HT1080 (cell line): ENCODE measurements at regions not wholly inside any gene's neighbourhood (a gene's known extent, or its start where the extent isn't known, plus 50 kb on each side); places are given as distances from the start of the nearest gene placed in this dataset.

Experiments used
- DNase-seq: peaks from one replicate; pipeline ENCODE4 v3.0.0-alpha.2; 2015; ENCODE audit warnings: low read depth

DNA sequence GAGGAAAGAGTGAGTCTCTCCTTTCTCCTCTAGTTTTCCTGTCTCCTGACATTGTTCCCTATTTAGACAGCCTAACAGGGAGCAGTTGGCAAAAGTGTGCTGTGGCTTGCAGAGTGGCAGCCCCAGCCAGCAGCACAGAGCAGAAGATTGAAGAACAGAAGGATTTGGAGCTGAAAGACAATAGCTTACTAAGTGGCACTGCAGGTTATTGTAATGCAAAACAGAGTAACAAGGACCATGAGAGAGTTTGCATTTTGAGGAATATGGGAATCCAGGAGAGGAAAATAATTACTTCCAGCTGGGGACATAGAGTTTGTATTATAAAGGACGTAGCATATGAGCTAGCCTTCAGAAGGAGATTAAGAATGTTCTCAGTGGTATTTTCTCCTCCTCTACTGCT lies 342.4 kb downstream of the AKAIN1 start:
- no peak for DNase-seq

DNA sequence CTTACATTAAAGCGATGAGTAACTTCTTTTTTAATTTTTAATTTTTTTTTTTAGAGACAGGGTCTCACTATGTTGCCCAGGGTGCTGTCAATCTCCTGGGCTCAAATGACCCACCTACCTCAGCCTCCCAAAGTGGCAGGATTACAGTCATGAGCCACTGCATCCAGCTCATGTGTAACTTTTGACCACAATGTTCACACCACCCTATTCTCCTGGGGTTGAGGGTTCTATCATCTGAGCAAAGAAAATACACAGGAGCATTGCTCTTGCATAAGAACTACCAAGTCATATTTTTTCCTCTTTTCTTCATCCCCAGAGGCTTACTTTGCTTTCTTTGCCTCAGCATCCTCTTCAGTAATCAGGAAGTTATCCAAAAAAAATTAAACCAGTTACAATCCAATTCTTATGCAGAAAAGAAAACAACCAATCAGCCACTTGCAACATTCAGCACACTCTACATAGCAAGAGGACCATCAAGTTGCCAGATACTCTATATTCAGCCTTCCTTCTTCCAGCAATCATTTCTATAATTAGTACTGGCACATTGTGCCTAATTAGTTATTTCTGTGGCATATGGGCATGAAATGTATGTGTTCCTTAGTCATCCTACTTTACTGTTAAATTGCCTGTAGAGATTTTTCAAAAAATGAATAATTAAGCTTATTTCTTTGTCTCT lies 345.6 kb downstream of the AKAIN1 start:
- no peak for DNase-seq

DNA sequence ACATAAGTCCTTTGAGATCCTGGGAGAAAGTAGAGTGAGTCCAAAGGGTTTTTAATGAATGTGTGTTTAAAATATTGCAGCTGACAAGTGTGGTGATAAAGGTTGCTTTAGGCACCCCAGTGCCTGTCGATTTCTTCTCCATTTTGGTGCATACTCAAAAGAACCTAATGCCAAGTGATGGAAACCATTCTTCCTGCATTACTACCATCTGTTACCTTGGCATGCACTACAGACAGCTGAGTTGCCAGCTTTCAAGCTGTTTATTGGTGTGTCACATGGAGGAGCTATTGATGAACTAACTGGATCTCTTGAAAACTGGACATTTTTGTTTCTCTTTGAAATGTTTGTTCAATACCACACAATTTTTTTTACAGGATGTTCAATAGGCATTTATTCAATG lies 350.0 kb downstream of the AKAIN1 start:
- DNase-seq: no peak

DNA sequence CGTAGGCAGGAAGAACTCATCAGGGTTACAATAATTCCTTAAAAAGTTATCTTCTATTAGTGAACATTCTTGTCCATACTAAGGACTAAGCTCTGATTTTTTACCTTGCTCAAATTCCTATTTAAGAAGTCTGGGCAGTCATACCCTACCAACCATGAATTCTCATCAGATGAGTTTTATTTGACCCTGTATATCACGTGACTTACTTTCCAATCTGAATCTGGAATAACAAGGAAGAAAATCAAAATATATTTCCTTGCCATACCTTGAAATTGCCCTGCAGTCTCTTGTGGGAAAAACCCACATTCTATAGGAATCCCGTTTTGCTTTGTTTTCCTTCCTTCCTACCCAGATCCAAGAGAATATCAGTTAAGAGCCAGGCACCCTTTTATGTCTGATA lies 352.7 kb downstream of the AKAIN1 start:
- no peak for DNase-seq

DNA sequence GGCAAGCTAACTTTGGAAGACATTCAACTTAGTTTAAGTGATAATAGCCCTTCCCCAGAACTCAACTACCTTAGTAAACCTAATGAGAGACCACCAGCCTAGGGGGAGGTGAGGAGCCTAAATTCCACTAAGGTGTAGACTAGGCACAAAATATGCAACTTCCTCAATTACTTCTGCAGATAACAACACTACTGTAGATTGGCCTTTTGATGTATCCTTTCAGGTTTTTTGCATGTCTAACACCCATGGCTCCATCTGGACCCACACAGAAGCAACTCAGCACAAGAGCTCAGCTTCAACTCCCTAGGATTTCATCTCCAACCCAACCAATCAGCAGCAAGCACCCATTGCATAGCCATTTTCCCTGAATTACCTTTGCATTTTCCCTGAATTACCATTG lies 353.3 kb downstream of the AKAIN1 start:
- DNase-seq: no peak

DNA sequence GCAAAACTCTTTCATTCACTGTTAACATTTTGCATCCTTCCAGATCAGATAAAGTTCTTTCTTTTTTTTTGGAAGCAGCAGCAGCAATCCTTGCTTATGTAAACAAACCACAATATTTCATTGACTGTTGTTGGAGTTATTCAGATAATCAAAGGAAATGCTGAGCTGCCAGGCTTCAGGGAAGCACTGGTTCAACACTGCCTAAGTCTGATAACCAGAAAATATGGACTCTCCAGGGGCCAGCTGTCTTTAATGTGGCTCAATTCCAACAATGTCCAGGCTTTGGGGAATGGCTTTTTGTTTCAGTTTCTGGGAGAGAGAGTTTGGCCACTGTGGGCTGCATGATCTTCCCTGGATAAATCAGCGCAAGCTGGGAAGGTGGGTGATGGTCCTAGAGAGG lies 354.3 kb downstream of the AKAIN1 start:
- DNase-seq: no peak

DNA sequence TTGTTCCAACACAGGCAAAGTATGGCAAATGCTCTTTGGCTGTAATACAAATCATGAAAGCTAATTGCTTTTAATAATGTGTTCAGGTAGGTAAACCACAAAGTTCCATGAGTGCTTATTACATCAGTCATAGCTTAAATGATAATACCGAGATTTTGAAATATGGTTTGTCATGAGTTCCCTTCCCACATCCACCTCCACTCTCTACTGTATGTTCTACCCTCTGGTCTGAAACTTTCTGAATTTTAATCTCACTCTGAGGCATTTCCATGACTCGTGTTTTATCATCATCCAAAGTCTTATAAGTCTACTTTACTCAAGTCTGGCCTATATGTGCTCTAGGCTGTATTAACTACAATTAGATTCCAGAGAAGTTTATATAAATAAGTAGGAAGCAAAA lies 354.8 kb downstream of the AKAIN1 start:
- DNase-seq: no peak

DNA sequence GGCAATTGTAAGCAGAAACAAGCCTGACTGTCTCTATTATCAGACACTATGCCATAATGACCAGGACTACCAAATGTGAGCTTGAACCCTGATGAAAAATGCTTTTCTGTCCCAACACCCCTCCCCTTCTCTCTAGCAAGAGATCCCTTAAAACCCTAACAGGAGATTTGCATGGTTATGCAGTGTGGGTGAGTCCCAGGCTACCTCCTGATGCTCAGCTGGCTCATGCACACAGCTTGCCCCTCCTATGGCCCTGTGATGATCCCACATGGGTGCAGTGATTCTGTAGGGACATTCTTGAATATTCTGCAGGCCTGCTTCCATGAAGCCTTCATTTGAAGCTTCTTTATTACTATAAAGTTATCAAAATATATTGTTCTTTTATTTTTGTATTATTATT lies 357.4 kb downstream of the AKAIN1 start:
- DNase-seq: no peak

DNA sequence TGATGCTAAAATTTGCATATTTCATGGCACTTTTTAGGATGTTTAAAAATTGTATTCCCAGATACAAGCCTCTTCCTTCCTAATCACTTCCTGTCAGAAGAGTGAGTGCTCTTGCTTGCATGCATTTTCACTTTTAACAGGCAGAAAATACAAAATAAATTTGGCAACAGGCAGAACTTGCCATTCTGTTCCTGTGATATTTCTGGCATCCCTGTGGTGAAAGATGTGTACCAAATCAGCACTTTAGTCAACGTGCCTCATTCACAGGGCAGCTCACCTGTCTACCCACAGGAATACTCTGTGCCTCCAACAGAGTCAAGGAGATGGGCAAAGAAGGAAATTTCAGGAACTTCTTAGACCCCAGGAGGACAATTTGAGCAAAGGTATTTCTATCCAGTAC lies 360.9 kb downstream of the AKAIN1 start:
- no peak for DNase-seq

DNA sequence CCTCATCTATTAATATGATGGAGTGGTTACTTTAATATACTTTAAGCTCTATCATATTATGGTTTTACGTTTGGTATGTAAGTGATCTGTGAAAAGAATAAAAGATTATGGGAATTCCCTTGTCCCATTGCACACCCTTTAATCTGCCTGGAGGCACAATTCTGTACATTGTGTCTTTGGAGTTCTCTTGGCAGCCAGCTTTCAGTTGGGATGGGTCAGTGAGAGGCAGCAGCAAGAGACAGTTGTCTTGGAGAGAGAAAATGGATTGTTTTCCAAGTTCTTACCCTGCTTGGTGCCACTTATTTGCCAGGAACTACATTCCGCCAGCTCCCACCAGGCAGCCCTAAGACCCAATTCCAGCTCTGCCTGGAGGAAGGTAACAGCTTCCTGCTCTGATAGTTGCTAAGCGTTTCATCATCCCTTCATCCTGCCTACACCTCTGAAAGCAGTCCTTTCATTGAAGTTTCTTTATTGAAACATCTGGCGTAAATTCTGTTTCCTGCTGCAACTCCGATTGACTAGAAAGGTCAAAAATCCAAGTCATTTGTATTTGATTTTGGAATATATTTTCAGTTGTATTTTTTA lies 365.2 kb downstream of the AKAIN1 start:
- DNase-seq: no peak

DNA sequence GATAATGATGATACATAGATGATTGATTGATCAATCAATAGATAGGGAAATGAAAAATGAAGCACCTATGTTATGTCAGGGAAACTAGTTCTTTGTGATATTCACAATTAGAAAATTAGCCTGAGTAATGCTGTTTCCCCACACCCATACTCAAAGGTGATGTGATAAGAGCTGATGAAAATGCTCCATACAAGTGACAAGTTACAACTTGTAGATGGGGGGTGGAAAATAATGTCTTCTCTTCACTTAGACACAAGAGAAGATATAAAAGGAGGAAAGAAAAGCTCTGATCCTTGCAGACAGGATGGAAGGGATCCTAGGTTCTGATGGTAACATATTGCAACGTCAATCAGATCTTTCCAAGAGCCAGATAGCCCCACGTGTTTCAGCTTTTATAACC lies 365.9 kb downstream of the AKAIN1 start:
- no peak for DNase-seq

DNA sequence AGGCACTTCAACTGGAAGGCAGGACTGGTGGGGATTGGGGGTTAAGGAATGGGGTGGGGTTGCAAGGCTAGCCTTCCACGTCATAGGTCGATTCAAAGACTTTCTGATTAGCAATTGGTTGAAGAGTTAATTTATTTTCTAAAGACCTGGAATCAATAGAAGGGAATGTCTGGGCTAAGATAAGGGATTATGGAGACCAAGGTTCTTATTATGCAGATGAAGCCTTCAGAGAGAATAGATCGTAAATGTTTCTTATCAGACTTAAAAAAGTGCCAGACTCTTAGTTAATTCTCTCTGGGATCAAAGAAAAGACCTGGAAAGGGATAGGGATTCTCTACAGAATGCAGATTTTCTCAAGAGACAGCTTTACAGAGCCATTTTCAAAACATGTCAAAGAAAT lies 368.0 kb upstream of the DLGAP1 start:
- DNase-seq: no peak

DNA sequence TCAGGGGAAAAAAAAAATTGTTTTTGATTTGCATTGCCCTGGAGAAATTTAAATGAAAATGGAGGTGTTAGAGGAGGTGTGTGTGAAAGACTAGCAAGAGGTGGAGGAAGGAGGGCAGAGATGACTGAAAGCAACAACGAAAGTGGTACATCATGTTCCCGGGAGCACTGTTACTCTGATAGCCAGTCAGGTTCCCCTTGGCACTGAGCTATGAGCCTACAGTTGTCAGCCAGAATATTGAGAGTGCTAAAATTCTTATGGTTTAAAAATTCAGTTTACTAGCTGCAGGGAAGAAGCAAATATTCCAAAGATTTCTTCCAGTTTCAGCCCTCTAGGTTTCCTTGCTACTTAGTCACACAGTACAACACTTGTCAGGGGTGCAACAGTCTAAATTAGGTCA lies 366.7 kb upstream of the DLGAP1 start:
- DNase-seq: no peak

DNA sequence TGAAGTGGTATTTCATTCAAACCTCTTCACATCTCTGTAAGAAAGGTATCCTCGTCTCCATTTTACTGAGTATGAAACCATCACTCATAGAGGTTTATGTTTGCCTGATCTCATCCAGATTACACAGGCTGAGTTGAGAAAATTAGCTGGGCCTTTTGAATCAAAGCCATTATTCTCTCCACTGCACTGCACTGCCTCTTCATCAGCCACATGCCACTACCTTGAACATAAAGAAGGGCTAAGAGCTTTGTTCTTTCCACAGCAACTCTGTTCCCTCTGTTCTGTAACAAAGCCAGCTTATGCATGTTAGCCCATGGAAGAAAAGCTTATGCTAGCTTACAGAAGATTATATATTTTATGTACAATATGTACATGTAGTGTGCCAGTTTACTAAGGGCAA lies 362.6 kb upstream of the DLGAP1 start:
- no peak for DNase-seq

DNA sequence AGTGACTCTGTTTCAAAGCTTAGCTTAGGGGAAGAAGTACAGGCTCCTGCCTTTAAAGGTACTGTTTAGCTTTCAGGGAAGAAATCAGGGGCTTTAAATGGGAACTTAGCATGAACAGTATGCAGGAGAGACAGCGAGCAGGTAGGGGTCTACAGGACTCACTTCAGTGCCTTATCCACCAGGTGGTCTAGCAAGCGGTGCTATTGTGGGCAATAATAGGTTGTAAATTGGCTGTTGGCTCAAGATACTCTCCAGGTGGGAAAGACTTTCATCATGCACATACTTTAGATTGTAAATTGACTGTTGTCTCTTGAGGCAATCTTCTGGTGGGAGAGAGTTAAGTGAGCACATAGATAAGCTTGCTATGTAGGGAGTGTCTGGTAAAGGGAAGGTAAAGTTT lies 358.6 kb upstream of the DLGAP1 start:
- no peak for DNase-seq

DNA sequence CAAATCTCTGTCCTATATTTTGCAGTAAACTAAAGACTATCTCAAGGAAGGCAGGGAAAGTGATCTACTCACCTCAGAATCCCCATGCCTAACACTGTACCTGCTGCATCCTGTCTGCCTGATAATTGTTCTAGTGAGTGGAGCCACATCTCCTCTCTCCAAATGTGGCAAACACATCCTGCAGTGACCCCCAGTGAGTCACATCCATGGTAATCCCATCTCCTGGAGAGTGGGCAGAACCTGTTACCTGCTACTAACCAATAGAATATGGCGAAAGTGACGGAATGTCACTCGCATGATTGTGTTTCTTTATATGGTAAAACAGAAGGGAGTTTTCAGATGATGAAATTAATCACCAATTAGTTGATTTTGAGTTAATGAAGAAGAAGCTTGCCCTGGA lies 353.8 kb upstream of the DLGAP1 start:
- no peak for DNase-seq

DNA sequence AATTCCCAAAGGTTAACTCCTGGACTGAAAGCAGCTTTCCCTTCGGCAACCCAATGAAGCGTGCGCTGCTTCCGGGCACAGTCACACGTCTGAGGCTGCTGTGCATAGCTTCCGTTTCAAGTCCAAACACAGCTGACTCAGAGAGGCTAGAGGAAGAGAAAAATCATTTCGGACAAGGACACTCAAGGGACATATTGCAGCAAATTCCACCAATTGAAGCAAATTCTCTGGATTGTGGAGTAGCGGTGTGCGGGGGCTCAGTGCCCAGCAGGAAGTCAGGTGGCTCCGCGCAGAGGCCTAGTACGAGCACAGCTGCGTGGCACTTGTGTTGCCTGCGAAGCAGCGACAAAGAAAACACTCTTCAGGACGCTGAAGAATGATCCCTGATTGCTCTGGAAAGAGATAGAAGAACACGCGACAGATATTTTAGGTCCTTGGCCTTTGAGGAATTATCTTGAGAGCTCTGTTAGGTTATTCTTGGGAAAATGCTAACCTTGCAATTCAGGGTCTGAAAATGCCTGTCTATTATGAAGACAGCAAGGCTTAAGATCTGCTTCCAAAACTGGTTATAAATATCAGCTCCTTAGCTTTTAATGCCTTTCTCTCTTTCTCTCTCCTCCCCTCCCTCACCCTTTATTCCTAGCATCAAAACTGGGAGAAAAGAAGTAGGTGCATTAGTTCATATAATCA lies 352.6 kb upstream of the DLGAP1 start:
- no peak for DNase-seq

DNA sequence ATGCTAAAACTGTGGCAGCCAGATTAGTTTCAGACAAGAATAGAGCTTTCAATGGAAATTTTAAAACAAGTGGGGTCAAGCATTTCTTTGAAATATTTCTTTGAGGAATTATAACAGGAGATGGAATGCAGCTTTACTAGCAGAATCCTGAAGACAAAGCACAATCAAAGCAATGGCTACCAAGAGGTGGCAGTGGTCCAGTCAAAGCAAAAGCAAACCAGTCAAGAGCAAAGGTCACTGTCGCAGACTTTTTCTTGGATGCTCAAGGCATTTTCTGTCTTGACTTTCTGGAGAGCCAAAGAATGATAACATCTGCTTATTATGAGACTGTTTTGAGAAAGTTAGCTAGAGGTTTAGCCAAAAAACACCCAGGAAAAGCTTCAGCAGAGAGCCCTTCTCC lies 351.2 kb upstream of the DLGAP1 start:
- no peak for DNase-seq

DNA sequence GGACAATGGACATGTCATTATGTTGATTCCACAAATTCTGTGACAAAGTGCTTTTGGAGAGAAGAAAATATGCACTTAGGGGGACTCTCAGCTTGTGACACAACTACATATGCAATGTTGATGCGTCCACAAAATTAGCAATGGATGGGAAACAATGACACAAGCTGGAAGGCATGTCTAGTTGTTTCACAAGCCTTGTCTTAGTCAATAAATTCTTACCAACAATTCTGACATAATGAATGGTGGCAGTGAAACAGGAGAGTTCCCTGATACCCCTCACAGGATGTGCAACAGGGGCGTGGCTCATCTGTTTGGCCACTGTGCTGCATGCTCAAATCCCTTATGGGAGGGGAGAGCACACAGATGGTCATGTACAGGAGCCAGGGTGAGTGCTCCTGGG lies 347.2 kb upstream of the DLGAP1 start:
- DNase-seq: no peak

DNA sequence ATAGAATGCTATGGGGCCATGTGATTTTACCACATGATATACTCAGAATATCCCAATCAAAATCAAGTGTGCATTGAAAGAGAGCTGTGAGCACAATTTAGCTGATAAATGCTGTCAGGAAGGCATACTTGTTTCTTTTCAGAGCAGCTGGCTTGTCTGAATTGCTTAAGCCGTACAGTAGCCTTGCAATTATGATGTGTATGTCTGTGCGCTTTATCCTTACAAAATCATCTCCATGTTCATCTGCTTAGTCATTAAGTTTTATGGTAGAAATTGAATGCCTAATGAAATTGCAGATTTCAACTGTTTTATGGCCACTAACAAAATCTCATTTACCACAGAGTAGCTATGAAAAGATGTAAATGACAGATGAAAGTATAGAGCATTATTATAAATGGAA lies 346.0 kb upstream of the DLGAP1 start:
- no peak for DNase-seq

DNA sequence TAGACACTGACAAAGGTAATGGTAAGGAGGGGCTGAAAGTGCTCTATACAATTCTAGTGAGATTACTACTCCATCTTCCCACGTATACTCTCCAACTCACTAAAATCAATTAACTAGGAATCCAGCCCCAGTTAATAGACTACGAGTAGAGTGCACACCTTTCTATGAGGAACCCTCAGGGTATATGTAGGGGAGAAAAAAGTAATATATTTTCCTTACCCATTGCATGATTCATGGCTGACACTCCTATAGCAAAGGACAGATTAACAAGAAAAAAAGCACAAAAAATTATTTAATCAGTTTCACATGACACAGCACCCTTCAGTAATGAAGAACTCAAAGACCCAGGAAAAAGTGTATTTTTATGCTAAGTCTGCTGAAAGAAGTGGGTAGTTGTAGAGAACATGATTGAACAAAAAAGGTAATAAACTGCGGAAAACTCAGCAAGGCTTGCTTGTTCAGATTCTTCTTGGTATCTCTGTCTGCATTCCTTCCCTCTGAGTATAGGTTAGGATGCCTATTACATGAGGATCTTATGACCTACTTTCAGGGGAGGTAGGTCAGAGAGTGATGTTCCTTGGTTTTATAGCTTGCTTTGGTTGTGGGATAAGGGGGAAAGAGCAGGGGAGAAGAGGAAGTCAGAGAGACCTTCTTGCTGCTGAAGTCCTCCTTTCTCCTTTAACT lies 342.0 kb upstream of the DLGAP1 start:
- no peak for DNase-seq

DNA sequence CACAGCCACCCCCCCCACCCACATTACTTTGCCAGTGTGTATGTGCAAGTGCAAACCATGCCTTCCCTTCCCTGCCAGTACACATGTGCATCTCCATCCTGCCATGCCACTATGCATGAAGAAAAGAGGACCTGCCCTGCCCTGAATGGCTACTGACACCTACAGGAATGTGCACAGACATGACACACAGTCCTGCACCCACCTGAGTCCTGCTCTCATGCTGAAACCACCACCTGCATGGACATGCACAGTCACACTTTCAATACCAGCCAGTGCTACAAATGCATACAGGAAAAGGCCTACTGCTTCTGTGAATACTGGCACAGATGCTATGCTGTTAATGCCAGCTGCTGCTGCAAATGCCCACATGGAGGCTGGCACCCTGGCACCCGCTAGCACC lies 334.4 kb upstream of the DLGAP1 start:
- DNase-seq: no peak

DNA sequence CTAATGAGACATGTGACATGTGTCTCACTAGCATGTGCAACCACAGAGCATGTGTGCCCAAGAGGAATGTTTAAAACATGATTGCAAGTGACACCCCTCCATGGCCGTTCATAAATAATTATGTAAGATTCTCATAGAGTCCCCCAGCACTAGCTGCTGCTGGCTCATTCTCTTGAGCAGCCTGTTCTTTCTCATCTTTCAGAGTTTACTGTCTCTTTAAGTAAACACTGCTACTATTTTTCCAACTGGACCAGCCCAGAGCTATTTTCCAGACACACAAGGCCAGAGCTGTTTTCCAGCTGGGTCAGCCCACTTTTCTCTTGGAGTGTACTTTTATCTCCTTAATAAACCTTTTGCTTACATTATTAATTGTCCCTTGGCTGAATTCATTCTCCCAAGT lies 326.8 kb upstream of the DLGAP1 start:
- no peak for DNase-seq
